CD14-positive monocyte (primary cell): ENCODE measurements at regions not wholly inside any gene's neighbourhood (a gene's known extent, or its start where the extent isn't known, plus 50 kb on each side); places are given as distances from the start of the nearest gene placed in this dataset.

Source experiments
- DNase-seq, 3 donors: peaks; one replicate each; pipeline ENCODE4 v3.0.0-alpha.2; 2011 to 2022
- H2AFZ ChIP-seq: 2 replicates; pipeline ENCODE4 v1.6.0; 2012; ENCODE audit warnings: mild to moderate bottlenecking, low read depth, low read length, inconsistent platforms; ENCODE audit not compliant: insufficient read depth, poor library complexity, severe bottlenecking
- H3K27ac ChIP-seq, 2 donors: 1 replicate in 1 of 2; 2 replicates in 1 of 2; pipeline ENCODE4 v1.5.1; 2012 to 2013; ENCODE audit warnings: low read length in 2 of 2, control low read depth in 1 of 2, inconsistent platforms in 1 of 2, low read depth in 1 of 2, mild to moderate bottlenecking in 1 of 2
- H3K27me3 ChIP-seq, 2 donors: one replicate each; pipeline versions ENCODE4 v1.6.0 to v1.6.1; 2011 to 2013; ENCODE audit warnings: low read length in 2 of 2; ENCODE audit not compliant: control insufficient read depth in 2 of 2, insufficient read depth in 2 of 2
- H3K36me3 ChIP-seq, 2 donors: replicated peaks in 1 of 2; 1 replicate in 1 of 2; 2 replicates in 1 of 2; pipeline versions ENCODE4 v1.5.1 to v1.6.1; 2012 to 2013; ENCODE audit warnings: low read length in 2 of 2, control low read depth in 1 of 2, inconsistent platforms in 1 of 2, mild to moderate bottlenecking in 1 of 2; ENCODE audit not compliant: insufficient read depth in 2 of 2, control insufficient read depth in 1 of 2
- H3K4me1 ChIP-seq, 2 donors: 1 replicate in 1 of 2; 2 replicates in 1 of 2; pipeline versions ENCODE4 v1.5.1 to v1.6.1; 2012 to 2013; ENCODE audit warnings: low read length in 2 of 2, control low read depth in 1 of 2, inconsistent platforms in 1 of 2, mild to moderate bottlenecking in 1 of 2, moderate library complexity in 1 of 2; ENCODE audit not compliant: insufficient read depth in 2 of 2, control insufficient read depth in 1 of 2
- H3K4me2 ChIP-seq: replicated peaks from 2 replicates; pipeline ENCODE3; 2012; ENCODE audit warnings: low read length, moderate library complexity, mild to moderate bottlenecking; ENCODE audit not compliant: poor library complexity, severe bottlenecking; ENCODE audit errors: extremely low read depth
- H3K4me3 ChIP-seq, 3 experiments: fragments of 200-600 bp in 1 of 3; sonication (generic) in 1 of 3; replicated peaks in 1 of 3; 1 replicate in 2 of 3; 2 replicates in 1 of 3; pipeline ENCODE4 v1.5.1; 2011 to 2013; ENCODE audit warnings: low read length in 3 of 3, mild to moderate bottlenecking in 3 of 3, control low read depth in 2 of 3, low read depth in 2 of 3, inconsistent platforms in 1 of 3, moderate library complexity in 1 of 3
- H3K79me2 ChIP-seq: 2 replicates; pipeline ENCODE4 v1.6.0; 2012; ENCODE audit warnings: mild to moderate bottlenecking, control low read depth, inconsistent platforms, low read length, moderate library complexity; ENCODE audit not compliant: insufficient read depth
- H3K9ac ChIP-seq: 2 replicates; pipeline ENCODE4 v1.6.0; 2017; ENCODE audit warnings: low read length, mild to moderate bottlenecking; ENCODE audit not compliant: insufficient read depth, poor library complexity, severe bottlenecking
- H3K9me3 ChIP-seq, 2 donors: replicated peaks in 1 of 2; 1 replicate in 1 of 2; 2 replicates in 1 of 2; pipeline versions ENCODE4 v1.5.1 to v1.6.1; 2012 to 2013; ENCODE audit warnings: low read length in 2 of 2, control low read depth in 1 of 2; ENCODE audit not compliant: control insufficient read depth in 1 of 2, insufficient read depth in 1 of 2
- H4K20me1 ChIP-seq: 2 replicates; pipeline ENCODE4 v1.6.0; 2012; ENCODE audit warnings: mild to moderate bottlenecking, low read length, control low read depth, moderate library complexity; ENCODE audit not compliant: insufficient read depth
- H3K27ac Mint-ChIP-seq, 7 donors: one replicate each; pipeline ENCODE4 v1.8.0; 2020; ENCODE audit warnings: mild to moderate bottlenecking in 7 of 7, mixed read lengths in 7 of 7, moderate library complexity in 6 of 7, inconsistent platforms in 2 of 7
- H3K27me3 Mint-ChIP-seq, 3 donors: one replicate each; pipeline ENCODE4 v1.8.0; 2021 to 2022; ENCODE audit warnings: low read depth in 3 of 3, mild to moderate bottlenecking in 3 of 3, mixed read lengths in 3 of 3, moderate library complexity in 3 of 3, inconsistent platforms in 1 of 3
- H3K36me3 Mint-ChIP-seq, 2 donors: one replicate each; pipeline ENCODE4 v1.8.0; 2020; ENCODE audit warnings: mixed read lengths in 2 of 2, inconsistent platforms in 1 of 2, mild to moderate bottlenecking in 1 of 2
- H3K4me1 Mint-ChIP-seq: one replicate; pipeline ENCODE4 v1.8.0; 2020; ENCODE audit warnings: mild to moderate bottlenecking, mixed read lengths
- H3K4me3 Mint-ChIP-seq, 2 donors: one replicate each; pipeline ENCODE4 v1.8.0; 2020; ENCODE audit warnings: mild to moderate bottlenecking in 2 of 2, mixed read lengths in 2 of 2, moderate library complexity in 1 of 2
- H3K9me3 Mint-ChIP-seq, 7 donors: one replicate each; pipeline ENCODE4 v1.8.0; 2020 to 2022; ENCODE audit warnings: mixed read lengths in 7 of 7, mild to moderate bottlenecking in 6 of 7, moderate library complexity in 6 of 7, inconsistent platforms in 2 of 7
- CTCF ChIP-seq: fragments of 200-600 bp; IDR thresholded peaks from one replicate; pipeline ENCODE4 v1.8.0; 2022; ENCODE audit warnings: antibody characterized with exemption, mild to moderate bottlenecking
- WGBS: methylation state at CpG from one replicate; pipeline ENCODE4 v1.1.5; 2013; ENCODE audit warnings: missing lambda C conversion rate; ENCODE audit not compliant: insufficient coverage; 5-methylcytosine and 5-hydroxymethylcytosine counted together
- intact Hi-C, 2 donors: fragments of 100-400 bp; cut with micrococcal nuclease; formaldehyde crosslinking; loops; one replicate each; pipeline versions ENCODE4 v1.15.0 to v1.15.1; 2023

GRCh38 chr12:25833657-25834056, 124.8 kb upstream of the RASSF8 start:
- no CpG with 5 or more reads among the region's 2 CpGs for WGBS
- Histone ChIP-seq H3K4me3 (no peak overlapping the region), H3K4me1 (no peaks in the 10 kb centered on the region), H3K9ac (no peak overlapping the region), H4K20me1 (no peaks in the 10 kb centered on the region), H3K27me3 (no peaks in the 10 kb centered on the region), H2AFZ (no peak overlapping the region), H3K9me3 (no peaks in the 10 kb centered on the region), H3K79me2 (no peaks in the 10 kb centered on the region), H3K27ac (no peak overlapping the region), H3K36me3 (no peaks in the 10 kb centered on the region), H3K4me2 (no peak overlapping the region)
- H3K4me1 Mint-ChIP-seq, result peaks cover 3% of the 10 kb centered on the region
- H3K4me3 Mint-ChIP-seq, result no peak overlapping the region
- TF ChIP-seq CTCF, result no peak
- no peaks in the 10 kb centered on the region for H3K36me3 Mint-ChIP-seq
- DNase-seq, result no peak
- intact Hi-C loops, result no loop called here
- H3K27ac Mint-ChIP-seq, result no peak overlapping the region
- H3K9me3 Mint-ChIP-seq, result peaks cover 0 to 11% (median 2%) of the 10 kb centered on the region in 7 donors
- no peaks in the 10 kb centered on the region for H3K27me3 Mint-ChIP-seq

DNA sequence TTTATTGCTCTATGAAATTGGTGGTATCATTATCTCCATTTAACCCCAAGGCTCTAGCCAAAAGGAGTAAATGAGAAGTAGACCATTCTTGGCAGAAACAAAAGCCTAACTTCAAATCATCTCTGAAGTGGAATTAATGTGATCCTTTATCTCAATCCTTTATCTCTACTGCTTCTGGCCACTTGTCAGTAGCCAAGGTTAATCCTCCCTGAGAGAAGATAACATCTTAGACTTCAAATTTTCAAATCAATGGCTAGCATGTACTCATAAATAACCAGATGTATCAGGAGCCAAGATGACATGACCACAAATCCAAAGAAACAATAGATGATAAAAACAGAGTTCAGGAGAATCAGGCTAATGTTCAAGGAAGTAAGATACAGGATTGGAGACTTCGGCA, 123.1 kb upstream of the RASSF8 start:
- H3K4me1 ChIP-seq, result no peaks in the 10 kb centered on the region
- no peaks in the 10 kb centered on the region for H3K36me3 ChIP-seq
- peaks cover 0 to 11% (median 2%) of the 10 kb centered on the region in 7 donors for H3K9me3 Mint-ChIP-seq
- H3K27me3 Mint-ChIP-seq, result no peaks in the 10 kb centered on the region
- no peak overlapping the region for H3K4me2 ChIP-seq
- H3K4me3 Mint-ChIP-seq, result no peak overlapping the region
- H3K27me3 ChIP-seq, result no peaks in the 10 kb centered on the region
- no peak overlapping the region for H3K27ac Mint-ChIP-seq
- no peak for DNase-seq
- no CpG with 5 or more reads among the region's 1 CpG for WGBS
- H3K4me1 Mint-ChIP-seq, result no peaks in the 10 kb centered on the region
- no peak overlapping the region for H3K27ac ChIP-seq
- H3K79me2 ChIP-seq, result no peaks in the 10 kb centered on the region
- H3K9me3 ChIP-seq, result no peaks in the 10 kb centered on the region
- H2AFZ ChIP-seq, result no peak overlapping the region
- H4K20me1 ChIP-seq, result no peaks in the 10 kb centered on the region
- H3K36me3 Mint-ChIP-seq, result no peaks in the 10 kb centered on the region
- intact Hi-C loops, result no loop called here
- no peak overlapping the region for H3K9ac ChIP-seq
- no peak for TF ChIP-seq CTCF
- H3K4me3 ChIP-seq, result no peak overlapping the region
